B cell (primary cell): ENCODE measurements at regions not wholly inside any gene's neighbourhood (a gene's known extent, or its start where the extent isn't known, plus 50 kb on each side); places are given as distances from the start of the nearest gene placed in this dataset.

Experiments used
- ATAC-seq: fragments of 200-7000 bp; cut with Tn5 transposase; one replicate; pipeline ENCODE4 v1.10.0; 2021; ENCODE audit warnings: low read depth, mild to moderate bottlenecking, moderate number of reproducible peaks, moderate library complexity
- CTCF ChIA-PET: fragments of 350-600 bp; sonication (Branson Sonifier 250); formaldehyde crosslinking; loops from one replicate; lab custom pipeline; 2021; ENCODE audit warnings: antibody characterized with exemption, inconsistent platforms; lab: Charles Lee
- POLR2A ChIA-PET: fragments of 350-600 bp; sonication (Branson Sonifier 250); formaldehyde crosslinking; loops from one replicate; lab custom pipeline; 2021; ENCODE audit warnings: antibody characterized with exemption; lab: Charles Lee
- DNase-seq: peaks from one replicate; pipeline ENCODE4 v3.0.0; 2013
- H2AFZ ChIP-seq: 2 replicates; pipeline ENCODE4 v1.6.1; 2012; ENCODE audit warnings: mild to moderate bottlenecking, low read depth, low read length; ENCODE audit not compliant: insufficient read depth, poor library complexity, severe bottlenecking
- H3K27ac ChIP-seq, 2 donors: 1 replicate in 1 of 2; 2 replicates in 1 of 2; pipeline ENCODE4 v1.5.1; 2012 to 2013; ENCODE audit warnings: low read length in 2 of 2, mild to moderate bottlenecking in 2 of 2, moderate library complexity in 1 of 2
- H3K27me3 ChIP-seq, 4 experiments: fragments of 200-600 bp in 1 of 4; sonication (generic) in 1 of 4; replicated peaks in 1 of 4; 1 replicate in 2 of 4; 2 replicates in 2 of 4; pipeline versions ENCODE4 v1.6.1 to v1.7.0; 2013 to 2016; ENCODE audit warnings: low read length in 3 of 4, mild to moderate bottlenecking in 2 of 4, mixed read lengths in 1 of 4, moderate library complexity in 1 of 4; ENCODE audit not compliant: insufficient read depth in 4 of 4, control insufficient read depth in 3 of 4; ENCODE audit errors: control extremely low read depth in 1 of 4
- H3K36me3 ChIP-seq, 2 experiments: replicated peaks in 1 of 2; 1 replicate in 1 of 2; 2 replicates in 1 of 2; pipeline versions ENCODE4 v1.6.1 to v1.7.1; 2013; ENCODE audit warnings: low read length in 1 of 2; ENCODE audit not compliant: insufficient read depth in 2 of 2, control insufficient read depth in 1 of 2; ENCODE audit errors: control extremely low read depth in 1 of 2, extremely low read depth in 1 of 2
- H3K4me1 ChIP-seq, 2 donors: fragments of 200-600 bp in 1 of 2; sonication (generic) in 1 of 2; 1 replicate in 1 of 2; 2 replicates in 1 of 2; pipeline versions ENCODE4 v1.5.1 to v1.6.1; 2013 to 2017; ENCODE audit warnings: low read length in 2 of 2; ENCODE audit not compliant: control insufficient read depth in 2 of 2, insufficient read depth in 2 of 2
- H3K4me2 ChIP-seq: replicated peaks from 2 replicates; pipeline ENCODE3; 2012; ENCODE audit warnings: mild to moderate bottlenecking, low read depth, low read length; ENCODE audit not compliant: poor library complexity, severe bottlenecking
- H3K4me3 ChIP-seq, 5 experiments: fragments of 200-600 bp in 1 of 5; sonication (generic) in 1 of 5; 1 replicate in 3 of 5; 2 replicates in 2 of 5; pipeline versions ENCODE4 v1.5.1 to v1.7.0; 2011 to 2016; ENCODE audit warnings: low read length in 4 of 5, mild to moderate bottlenecking in 4 of 5, low read depth in 2 of 5, control low read depth in 1 of 5, moderate library complexity in 1 of 5; ENCODE audit not compliant: insufficient read depth in 1 of 5; ENCODE audit errors: control extremely low read depth in 1 of 5, extremely low read depth in 1 of 5
- H3K79me2 ChIP-seq: fragments of 200-600 bp; sonication (generic); one replicate; pipeline ENCODE4 v1.6.0; 2016; ENCODE audit warnings: low read length; ENCODE audit not compliant: control insufficient read depth, insufficient read depth
- H3K9ac ChIP-seq: fragments of 200-600 bp; sonication (generic); 2 replicates; pipeline ENCODE4 v1.6.1; 2017; ENCODE audit warnings: mild to moderate bottlenecking, low read length, moderate library complexity
- H3K9me3 ChIP-seq, 3 donors: one replicate each; pipeline versions ENCODE4 v1.6.1 to v1.7.1; 2013; ENCODE audit warnings: low read length in 2 of 3; ENCODE audit not compliant: control insufficient read depth in 2 of 3, insufficient read depth in 1 of 3; ENCODE audit errors: control extremely low read depth in 1 of 3
- H4K20me1 ChIP-seq: 2 replicates; pipeline ENCODE4 v1.6.0; 2012; ENCODE audit warnings: mild to moderate bottlenecking, low read length; ENCODE audit not compliant: insufficient read depth, control insufficient read depth, poor library complexity, severe bottlenecking
- H3K27ac Mint-ChIP-seq: one replicate; pipeline ENCODE4 v1.8.0; 2021; ENCODE audit warnings: mixed read lengths
- H3K27me3 Mint-ChIP-seq: one replicate; pipeline ENCODE4 v1.8.0; 2021; ENCODE audit warnings: mixed read lengths
- H3K4me1 Mint-ChIP-seq: one replicate; pipeline ENCODE4 v1.8.0; 2021; ENCODE audit warnings: mixed read lengths
- H3K4me3 Mint-ChIP-seq: one replicate; pipeline ENCODE4 v1.8.0; 2021; ENCODE audit warnings: mixed read lengths
- H3K9me3 Mint-ChIP-seq: one replicate; pipeline ENCODE4 v1.8.0; 2022; ENCODE audit warnings: mixed read lengths; ENCODE audit not compliant: insufficient read depth
- EZH2 ChIP-seq: IDR thresholded peaks from 2 replicates; pipeline ENCODE4 v1.6.1; 2012; ENCODE audit warnings: borderline replicate concordance, low read depth, mild to moderate bottlenecking, moderate library complexity, low read length; ENCODE audit not compliant: insufficient read depth, poor library complexity, severe bottlenecking
- WGBS: methylation state at CpG from one replicate; pipeline ENCODE4 v1.1.5; 2013; ENCODE audit warnings: missing lambda C conversion rate; ENCODE audit not compliant: insufficient coverage; 5-methylcytosine and 5-hydroxymethylcytosine counted together
- intact Hi-C: fragments of 100-400 bp; cut with micrococcal nuclease; formaldehyde crosslinking; loops from one replicate; pipeline ENCODE4 v1.10.0; 2022
- TF ChIP-seq, protein P1 (sequence below): fragments of 200-600 bp; IDR thresholded peaks from one replicate; pipeline ENCODE4 v1.8.0; 2022; ENCODE audit warnings: antibody characterized with exemption, mild to moderate bottlenecking

DNA sequence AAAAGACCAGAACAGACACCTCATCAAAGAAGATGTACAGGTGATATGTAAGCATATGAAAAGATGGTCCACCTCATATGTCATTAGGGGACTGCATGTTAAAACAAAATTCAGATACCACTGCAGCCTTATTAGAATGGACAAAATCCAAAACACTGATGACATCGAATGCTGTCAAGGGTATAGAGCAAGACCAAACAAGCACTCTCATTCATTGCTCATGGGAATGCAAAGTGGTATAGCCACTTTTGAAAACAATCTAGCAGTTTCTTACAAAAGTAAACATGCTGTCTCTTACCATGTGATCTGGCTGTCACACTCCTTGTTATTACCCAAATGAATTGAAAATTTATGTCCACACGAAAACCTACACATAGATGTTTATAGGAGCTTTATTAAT is 426.6 kb upstream of the ESRRG start:
- ATAC-seq (no peak), DNase-seq (no peak)
- Histone ChIP-seq H3K27ac (no peak overlapping the region), H3K27me3 (no peaks in the 10 kb centered on the region), H3K4me3 (no peak overlapping the region), H3K36me3 (no peaks in the 10 kb centered on the region), H3K4me2 (no peak overlapping the region), H3K9ac (no peak overlapping the region), H2AFZ (no peak overlapping the region), H3K79me2 (no peaks in the 10 kb centered on the region), H4K20me1 (no peaks in the 10 kb centered on the region), H3K9me3 (no peaks in the 10 kb centered on the region), H3K4me1 (no peaks in the 10 kb centered on the region)
- CTCF ChIA-PET, result no interaction called here
- Mint-ChIP-seq H3K9me3 (peaks cover 2% of the 10 kb centered on the region), H3K4me3 (no peak overlapping the region), H3K4me1 (no peaks in the 10 kb centered on the region), H3K27me3 (no peaks in the 10 kb centered on the region), H3K27ac (no peak overlapping the region)
- TF ChIP-seq, protein P1, sequence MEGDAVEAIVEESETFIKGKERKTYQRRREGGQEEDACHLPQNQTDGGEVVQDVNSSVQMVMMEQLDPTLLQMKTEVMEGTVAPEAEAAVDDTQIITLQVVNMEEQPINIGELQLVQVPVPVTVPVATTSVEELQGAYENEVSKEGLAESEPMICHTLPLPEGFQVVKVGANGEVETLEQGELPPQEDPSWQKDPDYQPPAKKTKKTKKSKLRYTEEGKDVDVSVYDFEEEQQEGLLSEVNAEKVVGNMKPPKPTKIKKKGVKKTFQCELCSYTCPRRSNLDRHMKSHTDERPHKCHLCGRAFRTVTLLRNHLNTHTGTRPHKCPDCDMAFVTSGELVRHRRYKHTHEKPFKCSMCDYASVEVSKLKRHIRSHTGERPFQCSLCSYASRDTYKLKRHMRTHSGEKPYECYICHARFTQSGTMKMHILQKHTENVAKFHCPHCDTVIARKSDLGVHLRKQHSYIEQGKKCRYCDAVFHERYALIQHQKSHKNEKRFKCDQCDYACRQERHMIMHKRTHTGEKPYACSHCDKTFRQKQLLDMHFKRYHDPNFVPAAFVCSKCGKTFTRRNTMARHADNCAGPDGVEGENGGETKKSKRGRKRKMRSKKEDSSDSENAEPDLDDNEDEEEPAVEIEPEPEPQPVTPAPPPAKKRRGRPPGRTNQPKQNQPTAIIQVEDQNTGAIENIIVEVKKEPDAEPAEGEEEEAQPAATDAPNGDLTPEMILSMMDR, result no peak
- TF ChIP-seq EZH2, result no peak
- POLR2A ChIA-PET, result no interaction called here
- intact Hi-C loops, result no loop called here
- 100% methylated on average over 1 of the region's 2 CpGs for WGBS

DNA sequence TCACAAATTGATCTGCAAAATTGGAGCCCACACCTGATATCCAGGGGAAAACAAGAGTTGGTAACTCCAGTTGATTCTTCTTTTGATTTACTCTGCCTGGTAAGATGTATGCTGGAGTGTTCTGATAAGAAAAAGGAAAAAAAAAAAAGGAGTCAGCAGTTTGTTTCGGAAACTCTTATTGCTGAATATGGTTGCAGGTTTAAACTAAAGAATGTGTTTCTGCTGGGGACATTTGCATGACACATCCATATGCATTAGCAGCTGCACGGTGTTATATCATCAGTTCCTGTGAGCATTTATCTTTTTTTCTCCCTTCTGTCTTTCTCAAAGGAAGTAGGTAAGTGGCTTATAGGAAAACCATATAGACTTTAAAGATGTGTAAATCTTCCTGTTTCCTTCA is 418.5 kb upstream of the ESRRG start:
- Mint-ChIP-seq H3K27me3 (peaks cover 26% of the 10 kb centered on the region), H3K27ac (no peak overlapping the region), H3K4me1 (no peaks in the 10 kb centered on the region), H3K9me3 (peaks cover 6% of the 10 kb centered on the region), H3K4me3 (no peak overlapping the region)
- Histone ChIP-seq H3K27ac (no peak overlapping the region), H3K4me1 (peaks cover 0 to 4% of the 10 kb centered on the region in 2 donors), H3K27me3 (peaks cover 0 to 37% (median 29%) of the 10 kb centered on the region in 4 experiments), H2AFZ (no peak overlapping the region), H3K36me3 (no peaks in the 10 kb centered on the region), H4K20me1 (no peaks in the 10 kb centered on the region), H3K4me3 (no peak overlapping the region), H3K9me3 (peaks cover 0 to 25% (median 0%) of the 10 kb centered on the region in 3 donors), H3K79me2 (no peaks in the 10 kb centered on the region), H3K4me2 (no peak overlapping the region), H3K9ac (no peak overlapping the region)
- DNase-seq, result no peak
- CTCF ChIA-PET, result interaction anchor here (0.7 kb wide), 1 partner anchor 18 kb away, joined by 3 read pairs; no protein-coding TSS in a partner anchor
- WGBS, result no CpG with 5 or more reads among the region's 2 CpGs
- POLR2A ChIA-PET, result no interaction called here
- no peak for TF ChIP-seq EZH2
- TF ChIP-seq, protein P1, result no peak
- no peak for ATAC-seq
- intact Hi-C loops, result no loop called here
